ENCODE measurements at regions not wholly inside any gene's neighbourhood (a gene's known extent, or its start where the extent isn't known, plus 50 kb on each side); places are given as distances from the start of the nearest gene placed in this dataset.

DNA sequence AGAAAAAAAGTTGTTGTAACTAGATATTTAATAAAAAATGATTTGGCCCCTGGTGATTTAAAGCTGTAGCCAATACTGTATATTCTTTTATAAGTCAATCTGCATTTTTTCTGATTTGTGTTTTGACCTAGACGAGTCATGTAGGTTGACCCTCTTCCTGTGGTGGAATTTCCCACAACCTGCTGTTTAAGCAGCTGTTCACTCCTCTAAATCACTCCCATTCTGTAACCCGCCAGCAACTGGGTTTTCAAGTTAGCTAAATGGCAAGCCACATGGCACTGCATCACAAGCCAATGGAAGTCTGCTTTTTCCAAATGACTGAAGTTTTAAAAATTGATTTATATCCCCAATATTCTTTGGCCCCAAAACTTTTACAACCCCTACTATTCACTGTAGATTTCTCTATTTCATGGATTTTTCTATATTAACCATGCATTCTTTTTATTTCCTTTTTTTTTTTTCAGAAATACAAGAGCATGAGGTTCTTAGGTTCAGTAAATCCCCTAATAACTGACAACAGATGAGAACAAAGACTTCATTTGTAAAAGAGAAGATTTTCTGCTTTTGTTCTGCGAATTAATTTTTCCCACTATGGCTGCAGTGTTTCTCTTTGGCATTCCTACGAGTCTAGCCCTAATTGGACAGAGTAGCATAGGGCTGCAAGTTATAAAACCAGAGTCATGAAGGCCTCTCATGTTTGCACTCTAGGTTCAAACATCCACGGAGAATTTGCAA lies 184.5 kb upstream of the TLE4 start:
- no peak overlapping the region for H3K4me3 Mint-ChIP-seq
- no peak overlapping the region for H3K27ac ChIP-seq (ENCODE audit: low read depth in 1 of 2, low read length in 2 of 2)
- no peak for DNase-seq
- H3K27me3 ChIP-seq (ENCODE audit: control insufficient read depth in 2 of 2, insufficient read depth in 2 of 2, low read length in 2 of 2), result no peaks in the 10 kb centered on the region
- intact Hi-C loops (cut with micrococcal nuclease), result no loop called here
- H3K9me3 ChIP-seq (replicated peaks in 1 of 2; ENCODE audit: control insufficient read depth in 1 of 2, insufficient read depth in 1 of 2, low read length in 2 of 2), result no peaks in the 10 kb centered on the region
- no peaks in the 10 kb centered on the region for H3K27me3 Mint-ChIP-seq (ENCODE audit: low read depth in 3 of 3)
- no peaks in the 10 kb centered on the region for H3K79me2 ChIP-seq (ENCODE audit: insufficient read depth, low read length)
- H4K20me1 ChIP-seq (ENCODE audit: insufficient read depth, low read length), result no peaks in the 10 kb centered on the region
- peaks cover 0 to 8% (median 3%) of the 10 kb centered on the region in 7 donors for H3K9me3 Mint-ChIP-seq
- H3K4me1 Mint-ChIP-seq, result no peaks in the 10 kb centered on the region
- no peaks in the 10 kb centered on the region for H3K36me3 ChIP-seq (replicated peaks in 1 of 2; ENCODE audit: control insufficient read depth in 1 of 2, insufficient read depth in 2 of 2, low read length in 2 of 2)
- 0% methylated on average over 1 of the region's 5 CpGs for WGBS (ENCODE audit: insufficient coverage)
- no peaks in the 10 kb centered on the region for H3K4me1 ChIP-seq (ENCODE audit: control insufficient read depth in 1 of 2, insufficient read depth in 2 of 2, low read length in 2 of 2)
- H3K9ac ChIP-seq (ENCODE audit: insufficient read depth, low read length, poor library complexity, severe bottlenecking), result no peak overlapping the region
- TF ChIP-seq, protein P1, sequence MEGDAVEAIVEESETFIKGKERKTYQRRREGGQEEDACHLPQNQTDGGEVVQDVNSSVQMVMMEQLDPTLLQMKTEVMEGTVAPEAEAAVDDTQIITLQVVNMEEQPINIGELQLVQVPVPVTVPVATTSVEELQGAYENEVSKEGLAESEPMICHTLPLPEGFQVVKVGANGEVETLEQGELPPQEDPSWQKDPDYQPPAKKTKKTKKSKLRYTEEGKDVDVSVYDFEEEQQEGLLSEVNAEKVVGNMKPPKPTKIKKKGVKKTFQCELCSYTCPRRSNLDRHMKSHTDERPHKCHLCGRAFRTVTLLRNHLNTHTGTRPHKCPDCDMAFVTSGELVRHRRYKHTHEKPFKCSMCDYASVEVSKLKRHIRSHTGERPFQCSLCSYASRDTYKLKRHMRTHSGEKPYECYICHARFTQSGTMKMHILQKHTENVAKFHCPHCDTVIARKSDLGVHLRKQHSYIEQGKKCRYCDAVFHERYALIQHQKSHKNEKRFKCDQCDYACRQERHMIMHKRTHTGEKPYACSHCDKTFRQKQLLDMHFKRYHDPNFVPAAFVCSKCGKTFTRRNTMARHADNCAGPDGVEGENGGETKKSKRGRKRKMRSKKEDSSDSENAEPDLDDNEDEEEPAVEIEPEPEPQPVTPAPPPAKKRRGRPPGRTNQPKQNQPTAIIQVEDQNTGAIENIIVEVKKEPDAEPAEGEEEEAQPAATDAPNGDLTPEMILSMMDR (IDR thresholded peaks at IDR 0.05), result no peak
- H3K36me3 Mint-ChIP-seq, result no peaks in the 10 kb centered on the region
- H3K27ac Mint-ChIP-seq, result no peak overlapping the region
- no peak overlapping the region for H3K4me2 ChIP-seq (replicated peaks; ENCODE audit: extremely low read depth, low read length, poor library complexity, severe bottlenecking)
- H3K4me3 ChIP-seq (replicated peaks in 1 of 3; ENCODE audit: low read depth in 2 of 3, low read length in 3 of 3), result no peak overlapping the region
- H2AFZ ChIP-seq (ENCODE audit: insufficient read depth, low read depth, low read length, poor library complexity, severe bottlenecking), result no peak overlapping the region

DNA sequence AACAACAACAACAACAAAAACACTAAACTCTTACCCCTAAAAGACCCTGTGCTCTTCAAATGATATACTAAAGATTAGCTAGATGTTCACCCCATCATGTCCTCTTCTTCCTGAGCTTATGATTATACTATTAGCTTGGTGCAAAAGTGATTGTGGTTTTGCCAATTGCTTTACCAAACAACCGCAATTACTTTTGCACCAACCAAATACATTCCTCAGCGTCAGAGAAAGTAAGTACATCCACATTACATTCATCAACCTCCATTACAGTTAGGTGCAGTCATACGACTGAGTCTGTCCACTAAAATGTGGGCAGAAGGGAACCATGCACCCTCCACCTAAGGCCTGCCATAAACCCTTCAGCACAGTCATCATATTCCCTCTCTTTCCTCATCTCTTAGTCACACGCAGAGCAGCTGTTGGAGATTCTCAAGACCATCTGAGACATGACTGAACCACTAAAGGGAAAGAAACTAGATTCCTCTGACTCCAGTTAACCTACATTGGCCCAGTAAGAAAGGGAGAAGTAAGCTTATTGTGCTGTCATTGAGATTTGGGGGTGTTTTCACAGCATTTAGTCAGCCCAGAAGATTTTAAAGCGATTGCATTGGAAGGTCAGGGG lies 181.6 kb upstream of the TLE4 start:
- Mint-ChIP-seq H3K4me1 (peaks cover 4% of the 10 kb centered on the region), H3K27ac (no peak overlapping the region), H3K36me3 (no peaks in the 10 kb centered on the region), H3K27me3 (ENCODE audit: low read depth in 3 of 3) (no peaks in the 10 kb centered on the region), H3K9me3 (peaks cover 0 to 4% (median 2%) of the 10 kb centered on the region in 7 donors), H3K4me3 (no peak overlapping the region)
- Histone ChIP-seq H3K9ac (ENCODE audit: insufficient read depth, low read length, poor library complexity, severe bottlenecking) (no peak overlapping the region), H3K79me2 (ENCODE audit: insufficient read depth, low read length) (no peaks in the 10 kb centered on the region), H3K4me1 (ENCODE audit: control insufficient read depth in 1 of 2, insufficient read depth in 2 of 2, low read length in 2 of 2) (no peaks in the 10 kb centered on the region), H3K4me3 (replicated peaks in 1 of 3; ENCODE audit: low read depth in 2 of 3, low read length in 3 of 3) (no peak overlapping the region), H3K27me3 (ENCODE audit: control insufficient read depth in 2 of 2, insufficient read depth in 2 of 2, low read length in 2 of 2) (no peaks in the 10 kb centered on the region), H3K27ac (ENCODE audit: low read depth in 1 of 2, low read length in 2 of 2) (no peak overlapping the region), H3K36me3 (replicated peaks in 1 of 2; ENCODE audit: control insufficient read depth in 1 of 2, insufficient read depth in 2 of 2, low read length in 2 of 2) (no peaks in the 10 kb centered on the region), H3K9me3 (replicated peaks in 1 of 2; ENCODE audit: control insufficient read depth in 1 of 2, insufficient read depth in 1 of 2, low read length in 2 of 2) (no peaks in the 10 kb centered on the region), H4K20me1 (ENCODE audit: insufficient read depth, low read length) (no peaks in the 10 kb centered on the region), H3K4me2 (replicated peaks; ENCODE audit: extremely low read depth, low read length, poor library complexity, severe bottlenecking) (no peak overlapping the region), H2AFZ (ENCODE audit: insufficient read depth, low read depth, low read length, poor library complexity, severe bottlenecking) (no peak overlapping the region)
- intact Hi-C loops (cut with micrococcal nuclease), result no loop called here
- TF ChIP-seq, protein P1 (IDR thresholded peaks at IDR 0.05), result no peak
- 83% methylated on average over 2 of the region's 5 CpGs for WGBS (ENCODE audit: insufficient coverage)
- no peak for DNase-seq

Measured in CD14-positive monocyte (primary cell).